ENCODE measurements at regions not wholly inside any gene's neighbourhood (a gene's known extent, or its start where the extent isn't known, plus 50 kb on each side); places are given as distances from the start of the nearest gene placed in this dataset.
"Not testable (repeated sequence)": the region's sequence is repeated elsewhere in the genome, so short reads cannot be mapped to it uniquely, and the experiment has no call there.

DNA sequence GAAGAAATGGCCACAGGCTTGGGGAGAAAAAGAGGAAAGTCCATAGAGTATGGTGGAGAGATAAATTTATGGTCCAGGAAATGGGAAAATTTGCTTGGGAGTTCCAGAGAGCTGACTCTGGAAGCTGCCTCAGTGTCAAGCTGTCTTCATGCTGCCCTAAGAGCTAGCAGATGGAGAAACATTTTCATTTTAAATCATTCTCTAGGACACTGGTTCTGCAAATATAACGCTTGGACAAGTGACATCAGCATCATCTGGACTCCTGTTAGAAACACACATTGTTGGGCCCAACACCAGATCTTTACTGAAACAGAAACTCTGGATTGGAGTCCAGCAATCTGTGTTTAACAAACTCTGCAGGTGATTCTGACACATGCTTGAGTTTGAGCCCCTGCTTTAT, 592.0 kb upstream of the KLF12 start:
- Histone ChIP-seq H3K4me3 (ENCODE audit: low read length) (no peak overlapping the region), H3K4me1 (ENCODE audit: control insufficient read depth, low read depth, low read length) (peaks cover 2% of the 10 kb centered on the region), H3K9ac (ENCODE audit: low read length) (no peak overlapping the region), H2BK120ac (ENCODE audit: low read depth, low read length) (no peak overlapping the region), H2BK5ac (ENCODE audit: low read length) (no peak overlapping the region), H3K27me3 (ENCODE audit: insufficient read depth, low read length, poor library complexity) (no peaks in the 10 kb centered on the region), H3K4ac (ENCODE audit: low read depth, low read length) (no peak overlapping the region), H4K5ac (ENCODE audit: low read length) (no peak overlapping the region), H3K79me1 (ENCODE audit: low read length) (no peaks in the 10 kb centered on the region), H2AK5ac (ENCODE audit: low read length) (no peak overlapping the region), H3K18ac (ENCODE audit: low read length) (no peak overlapping the region), H3K27ac (ENCODE audit: low read depth, low read length) (no peak overlapping the region), H2BK15ac (replicated peaks; ENCODE audit: low read depth) (no peak overlapping the region), H3K79me2 (ENCODE audit: control insufficient read depth, insufficient read depth, low read length) (no peaks in the 10 kb centered on the region), H4K8ac (ENCODE audit: low read depth, low read length) (no peak overlapping the region), H3K56ac (ENCODE audit: low read length) (no peak overlapping the region), H3K23ac (ENCODE audit: low read length) (no peak overlapping the region), H3K36me3 (ENCODE audit: control insufficient read depth, insufficient read depth, low read length) (no peaks in the 10 kb centered on the region), H3K4me2 (ENCODE audit: low read length) (no peak overlapping the region)
- no peak for DNase-seq
- WGBS (ENCODE audit: extremely low coverage, insufficient coverage, low lambda C conversion rate) = no CpG with 5 or more reads among the region's 1 CpG

DNA sequence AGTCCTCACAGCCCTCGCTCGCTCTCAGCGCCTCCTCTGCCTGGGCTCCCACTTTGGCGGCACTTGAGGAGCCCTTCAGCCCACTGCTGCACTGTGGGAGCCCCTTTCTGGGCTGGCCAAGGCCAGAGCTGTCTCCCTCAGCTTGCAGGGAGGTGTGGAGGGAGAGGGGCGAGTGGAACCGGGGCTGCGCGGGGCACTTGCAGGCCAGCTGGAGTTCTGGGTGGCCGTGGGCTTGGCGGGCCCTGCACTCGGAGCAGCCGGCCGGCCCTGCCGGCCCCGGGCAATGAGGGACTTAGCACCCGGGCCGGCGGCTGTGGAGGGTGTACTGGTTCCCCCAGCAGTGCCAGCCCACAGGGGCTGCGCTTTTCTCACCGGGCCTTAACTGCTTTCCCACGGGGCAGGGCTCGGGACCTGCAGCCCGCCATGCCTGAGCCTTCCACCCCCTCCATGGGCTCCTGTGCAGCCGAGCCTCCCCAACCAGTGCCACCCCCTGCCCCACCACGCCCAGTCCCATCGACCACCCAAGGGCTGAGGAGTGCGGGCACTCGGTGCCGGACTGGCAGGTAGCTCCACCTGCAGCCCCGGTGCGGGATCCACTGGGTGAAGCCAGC, 584.1 kb upstream of the KLF12 start:
- not testable (repeated sequence) for H3K36me3 ChIP-seq (ENCODE audit: control insufficient read depth, insufficient read depth, low read length); DNase-seq; H3K56ac ChIP-seq (ENCODE audit: low read length); H3K4ac ChIP-seq (ENCODE audit: low read depth, low read length); H3K4me3 ChIP-seq (ENCODE audit: low read length); H4K5ac ChIP-seq (ENCODE audit: low read length); H2BK120ac ChIP-seq (ENCODE audit: low read depth, low read length); H3K27ac ChIP-seq (ENCODE audit: low read depth, low read length); H3K23ac ChIP-seq (ENCODE audit: low read length); H2AK5ac ChIP-seq (ENCODE audit: low read length); H2BK5ac ChIP-seq (ENCODE audit: low read length); H3K4me2 ChIP-seq (ENCODE audit: low read length); H3K27me3 ChIP-seq (ENCODE audit: insufficient read depth, low read length, poor library complexity); H3K18ac ChIP-seq (ENCODE audit: low read length); H3K79me1 ChIP-seq (ENCODE audit: low read length); H3K9ac ChIP-seq (ENCODE audit: low read length); H3K4me1 ChIP-seq (ENCODE audit: control insufficient read depth, low read depth, low read length); H3K79me2 ChIP-seq (ENCODE audit: control insufficient read depth, insufficient read depth, low read length); H4K8ac ChIP-seq (ENCODE audit: low read depth, low read length); H2BK15ac ChIP-seq (replicated peaks; ENCODE audit: low read depth)
- no CpG with 5 or more reads among the region's 31 CpGs for WGBS (ENCODE audit: extremely low coverage, insufficient coverage, low lambda C conversion rate)

DNA sequence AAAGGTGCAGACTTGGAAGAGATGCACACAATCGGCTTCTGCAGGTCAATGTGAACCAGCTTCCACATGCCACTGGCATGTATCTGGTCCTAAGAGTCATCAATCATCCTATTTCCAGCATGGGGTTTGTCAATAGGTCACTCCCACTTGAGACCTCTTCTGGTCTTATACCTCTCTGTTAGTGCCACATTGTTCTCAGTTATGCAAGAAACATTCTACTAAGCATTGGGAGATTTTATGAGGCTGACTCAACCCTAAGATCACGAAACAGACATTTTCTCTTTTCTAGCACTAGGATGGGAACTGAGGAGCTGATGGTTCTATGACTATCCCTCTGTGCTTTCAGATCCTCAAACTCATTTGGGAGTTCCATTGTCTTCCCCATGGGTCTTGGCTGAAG, 581.5 kb upstream of the KLF12 start:
- WGBS (ENCODE audit: extremely low coverage, insufficient coverage, low lambda C conversion rate) = no CpG with 5 or more reads among the region's 2 CpGs
- Histone ChIP-seq H3K18ac (ENCODE audit: low read length) (no peak overlapping the region), H2BK15ac (replicated peaks; ENCODE audit: low read depth) (no peak overlapping the region), H2BK5ac (ENCODE audit: low read length) (no peak overlapping the region), H4K8ac (ENCODE audit: low read depth, low read length) (no peak overlapping the region), H2BK120ac (ENCODE audit: low read depth, low read length) (no peak overlapping the region), H2AK5ac (ENCODE audit: low read length) (no peak overlapping the region), H3K27ac (ENCODE audit: low read depth, low read length) (no peak overlapping the region), H3K4me3 (ENCODE audit: low read length) (no peak overlapping the region), H3K36me3 (ENCODE audit: control insufficient read depth, insufficient read depth, low read length) (no peaks in the 10 kb centered on the region), H3K4me2 (ENCODE audit: low read length) (no peak overlapping the region), H3K23ac (ENCODE audit: low read length) (no peak overlapping the region), H4K5ac (ENCODE audit: low read length) (no peak overlapping the region), H3K9ac (ENCODE audit: low read length) (no peak overlapping the region), H3K27me3 (ENCODE audit: insufficient read depth, low read length, poor library complexity) (no peaks in the 10 kb centered on the region), H3K56ac (ENCODE audit: low read length) (no peak overlapping the region), H3K4me1 (ENCODE audit: control insufficient read depth, low read depth, low read length) (no peaks in the 10 kb centered on the region), H3K4ac (ENCODE audit: low read depth, low read length) (no peak overlapping the region), H3K79me2 (ENCODE audit: control insufficient read depth, insufficient read depth, low read length) (no peaks in the 10 kb centered on the region), H3K79me1 (ENCODE audit: low read length) (no peaks in the 10 kb centered on the region)
- no peak for DNase-seq

DNA sequence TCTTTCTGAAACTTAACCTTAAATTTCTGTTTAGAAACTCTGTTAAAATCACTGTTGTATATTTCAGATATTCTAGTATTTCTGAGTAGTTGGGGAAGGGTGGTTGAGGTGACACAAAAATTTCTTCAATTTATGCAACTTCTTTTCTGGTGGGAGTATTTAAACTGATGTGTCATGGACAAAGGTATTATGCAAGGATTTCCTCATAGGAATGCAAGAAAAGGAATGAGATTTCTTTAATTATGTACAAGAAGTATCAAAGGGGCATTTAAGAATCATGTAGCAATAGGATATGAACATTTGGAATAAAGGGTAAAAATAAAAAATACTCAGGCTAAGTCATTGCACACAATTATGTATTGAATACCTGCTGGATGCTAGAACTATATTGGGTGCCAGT, 575.8 kb upstream of the KLF12 start:
- Histone ChIP-seq H4K8ac (ENCODE audit: low read depth, low read length) (no peak overlapping the region), H3K27me3 (ENCODE audit: insufficient read depth, low read length, poor library complexity) (no peaks in the 10 kb centered on the region), H3K4ac (ENCODE audit: low read depth, low read length) (no peak overlapping the region), H2AK5ac (ENCODE audit: low read length) (no peak overlapping the region), H4K5ac (ENCODE audit: low read length) (no peak overlapping the region), H3K23ac (ENCODE audit: low read length) (no peak overlapping the region), H3K36me3 (ENCODE audit: control insufficient read depth, insufficient read depth, low read length) (no peaks in the 10 kb centered on the region), H3K4me2 (ENCODE audit: low read length) (no peak overlapping the region), H3K9ac (ENCODE audit: low read length) (no peak overlapping the region), H3K79me2 (ENCODE audit: control insufficient read depth, insufficient read depth, low read length) (no peaks in the 10 kb centered on the region), H3K79me1 (ENCODE audit: low read length) (no peaks in the 10 kb centered on the region), H3K27ac (ENCODE audit: low read depth, low read length) (no peak overlapping the region), H3K4me1 (ENCODE audit: control insufficient read depth, low read depth, low read length) (no peaks in the 10 kb centered on the region), H3K18ac (ENCODE audit: low read length) (no peak overlapping the region), H2BK5ac (ENCODE audit: low read length) (no peak overlapping the region), H3K4me3 (ENCODE audit: low read length) (no peak overlapping the region), H2BK120ac (ENCODE audit: low read depth, low read length) (no peak overlapping the region), H3K56ac (ENCODE audit: low read length) (no peak overlapping the region), H2BK15ac (replicated peaks; ENCODE audit: low read depth) (no peak overlapping the region)
- DNase-seq = no peak

DNA sequence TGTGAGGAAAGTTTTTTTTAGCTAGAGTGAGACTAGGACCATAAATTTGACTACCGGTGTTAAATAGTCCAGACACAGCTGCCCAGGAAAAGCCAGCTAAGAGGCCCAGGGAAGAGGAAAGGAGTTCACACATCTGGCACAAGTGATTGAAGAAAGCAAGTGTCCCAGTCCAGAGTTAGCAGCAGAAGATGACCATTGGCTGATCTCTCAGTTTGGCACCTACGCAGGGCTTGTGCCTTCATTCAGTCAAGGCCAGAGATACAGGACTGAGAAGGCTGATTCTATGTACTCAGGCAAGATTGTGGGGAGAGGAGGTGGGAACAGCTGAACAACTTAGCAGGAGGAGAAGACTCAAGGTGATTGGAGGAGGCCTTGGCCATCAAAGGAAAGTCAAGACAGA, 575.0 kb upstream of the KLF12 start:
- Histone ChIP-seq H3K4me2 (ENCODE audit: low read length) (no peak overlapping the region), H2BK5ac (ENCODE audit: low read length) (no peak overlapping the region), H2BK120ac (ENCODE audit: low read depth, low read length) (no peak overlapping the region), H3K4me3 (ENCODE audit: low read length) (no peak overlapping the region), H3K23ac (ENCODE audit: low read length) (no peak overlapping the region), H2AK5ac (ENCODE audit: low read length) (no peak overlapping the region), H3K27me3 (ENCODE audit: insufficient read depth, low read length, poor library complexity) (no peaks in the 10 kb centered on the region), H3K36me3 (ENCODE audit: control insufficient read depth, insufficient read depth, low read length) (no peaks in the 10 kb centered on the region), H3K27ac (ENCODE audit: low read depth, low read length) (no peak overlapping the region), H3K4me1 (ENCODE audit: control insufficient read depth, low read depth, low read length) (no peaks in the 10 kb centered on the region), H3K9ac (ENCODE audit: low read length) (no peak overlapping the region), H4K8ac (ENCODE audit: low read depth, low read length) (no peak overlapping the region), H3K18ac (ENCODE audit: low read length) (no peak overlapping the region), H3K79me2 (ENCODE audit: control insufficient read depth, insufficient read depth, low read length) (no peaks in the 10 kb centered on the region), H4K5ac (ENCODE audit: low read length) (no peak overlapping the region), H3K79me1 (ENCODE audit: low read length) (no peaks in the 10 kb centered on the region), H3K56ac (ENCODE audit: low read length) (no peak overlapping the region), H2BK15ac (replicated peaks; ENCODE audit: low read depth) (no peak overlapping the region), H3K4ac (ENCODE audit: low read depth, low read length) (no peak overlapping the region)
- no peak for DNase-seq
- WGBS (ENCODE audit: extremely low coverage, insufficient coverage, low lambda C conversion rate) = no CpG with 5 or more reads among the region's 2 CpGs

DNA sequence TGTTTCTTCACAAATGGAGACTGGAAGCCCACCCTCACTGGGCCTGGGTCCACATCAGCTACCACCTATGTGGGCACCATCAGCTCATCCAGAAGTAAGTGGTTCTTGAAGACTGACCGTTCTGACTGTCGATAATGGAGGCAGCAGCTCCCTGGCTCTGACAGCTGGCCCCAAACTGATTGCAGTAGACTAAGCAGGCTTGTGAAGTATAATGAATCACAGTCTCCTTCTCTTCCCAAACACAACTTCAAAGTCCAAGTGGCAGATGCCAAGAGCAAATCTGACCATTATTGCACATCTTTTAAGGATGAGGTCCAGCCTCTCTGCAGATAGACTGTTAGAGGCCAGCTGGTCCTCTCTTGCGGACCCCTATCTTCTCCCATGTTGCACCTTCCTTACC, 574.4 kb upstream of the KLF12 start:
- no peaks in the 10 kb centered on the region for H3K79me1 ChIP-seq (ENCODE audit: low read length)
- no peak overlapping the region for H4K5ac ChIP-seq (ENCODE audit: low read length)
- no peaks in the 10 kb centered on the region for H3K79me2 ChIP-seq (ENCODE audit: control insufficient read depth, insufficient read depth, low read length)
- no peak overlapping the region for H3K18ac ChIP-seq (ENCODE audit: low read length)
- no peak overlapping the region for H3K9ac ChIP-seq (ENCODE audit: low read length)
- H3K4me1 ChIP-seq (ENCODE audit: control insufficient read depth, low read depth, low read length) = no peaks in the 10 kb centered on the region
- no CpG with 5 or more reads among the region's 3 CpGs for WGBS (ENCODE audit: extremely low coverage, insufficient coverage, low lambda C conversion rate)
- H2BK5ac ChIP-seq (ENCODE audit: low read length) = no peak overlapping the region
- H2AK5ac ChIP-seq (ENCODE audit: low read length) = no peak overlapping the region
- H3K36me3 ChIP-seq (ENCODE audit: control insufficient read depth, insufficient read depth, low read length) = no peaks in the 10 kb centered on the region
- DNase-seq = no peak
- H4K8ac ChIP-seq (ENCODE audit: low read depth, low read length) = no peak overlapping the region
- no peak overlapping the region for H3K4me3 ChIP-seq (ENCODE audit: low read length)
- H3K4me2 ChIP-seq (ENCODE audit: low read length) = no peak overlapping the region
- H3K23ac ChIP-seq (ENCODE audit: low read length) = no peak overlapping the region
- no peak overlapping the region for H3K27ac ChIP-seq (ENCODE audit: low read depth, low read length)
- no peaks in the 10 kb centered on the region for H3K27me3 ChIP-seq (ENCODE audit: insufficient read depth, low read length, poor library complexity)
- H2BK15ac ChIP-seq (replicated peaks; ENCODE audit: low read depth) = no peak overlapping the region
- no peak overlapping the region for H3K4ac ChIP-seq (ENCODE audit: low read depth, low read length)
- no peak overlapping the region for H2BK120ac ChIP-seq (ENCODE audit: low read depth, low read length)
- no peak overlapping the region for H3K56ac ChIP-seq (ENCODE audit: low read length)
